GM19452 (cell line): ENCODE measurements at regions not wholly inside any gene's neighbourhood (a gene's known extent, or its start where the extent isn't known, plus 50 kb on each side); places are given as distances from the start of the nearest gene placed in this dataset.

ENCODE experiments used
- ATAC-seq: cut with Tn5 transposase; IDR thresholded peaks from one replicate; pipeline ENCODE4 v1.9.1; 2021; ENCODE audit not compliant: unreplicated experiment

GRCh38 chr13:74973935-74974879, 507.8 kb downstream of the TBC1D4 start:
- ATAC-seq, result no peak

GRCh38 chr13:74969419-74969818, 512.5 kb downstream of the TBC1D4 start:
- ATAC-seq, result no peak

- no peak for ATAC-seq
These were observed 515.0 kb downstream of the TBC1D4 start for GRCh38 chr13:74966814-74967424.

- no peak for ATAC-seq
These were observed 515.7 kb downstream of the TBC1D4 start for GRCh38 chr13:74966275-74966674.

- no peak for ATAC-seq
These were observed 536.3 kb downstream of the TBC1D4 start for GRCh38 chr13:74945637-74946036.

- no peak for ATAC-seq
These were observed 550.1 kb downstream of the TBC1D4 start for GRCh38 chr13:74931698-74932433.

- ATAC-seq, result no peak
These were observed 551.4 kb downstream of the TBC1D4 start for GRCh38 chr13:74930402-74931165.

- ATAC-seq, result no peak
These were observed 552.5 kb downstream of the TBC1D4 start for GRCh38 chr13:74929436-74929835.

- no peak for ATAC-seq
These were observed 554.1 kb downstream of the TBC1D4 start for GRCh38 chr13:74927823-74928222.

GRCh38 chr13:74922963-74923362, 559.0 kb downstream of the TBC1D4 start:
- no peak for ATAC-seq

GRCh38 chr13:74921326-74921725, 560.6 kb downstream of the TBC1D4 start:
- no peak for ATAC-seq

GRCh38 chr13:74920920-74921319, 561.0 kb downstream of the TBC1D4 start:
- no peak for ATAC-seq

- ATAC-seq, result no peak
These were observed 561.6 kb downstream of the TBC1D4 start for GRCh38 chr13:74920361-74920760.

- no peak for ATAC-seq
These were observed 562.1 kb downstream of the TBC1D4 start for GRCh38 chr13:74919914-74920313.

GRCh38 chr13:74912898-74913297, 569.1 kb downstream of the TBC1D4 start:
- no peak for ATAC-seq

GRCh38 chr13:74910415-74910814, 571.6 kb downstream of the TBC1D4 start:
- no peak for ATAC-seq

- no peak for ATAC-seq
These were observed 574.2 kb downstream of the TBC1D4 start for GRCh38 chr13:74907788-74908187.

- ATAC-seq, result no peak
These were observed 577.4 kb downstream of the TBC1D4 start for GRCh38 chr13:74904556-74904955.

GRCh38 chr13:74895042-74895796, 586.8 kb downstream of the TBC1D4 start:
- no peak for ATAC-seq

- ATAC-seq, result no peak
These were observed 589.9 kb downstream of the TBC1D4 start for GRCh38 chr13:74892096-74892495.
